Activated T-helper 1 cell treated with anti-CD3 and anti-CD28 coated beads, Interleukin-12 subunit alpha, Interleukin-12 subunit beta, Interleukin-2, Interleukin-4 antibody, amounts not matched to agents 30 ng/mL and 10 ng/mL and 1 ng/mL, durations not matched to agents 14 hours and 24 hours and 36 hours (primary cell): ENCODE measurements at regions not wholly inside any gene's neighbourhood (a gene's known extent, or its start where the extent isn't known, plus 50 kb on each side); places are given as distances from the start of the nearest gene placed in this dataset.

ENCODE experiments used
- DNase-seq: peaks from one replicate; pipeline ENCODE4 v3.0.0; 2021; ENCODE audit warnings: low spot score
- H3K27ac Mint-ChIP-seq: one replicate; pipeline ENCODE4 v1.8.0; 2021; ENCODE audit warnings: mild to moderate bottlenecking, mixed read lengths
- H3K27me3 Mint-ChIP-seq: one replicate; pipeline ENCODE4 v1.8.0; 2022; ENCODE audit warnings: mild to moderate bottlenecking, moderate library complexity, mixed read lengths; ENCODE audit not compliant: insufficient read depth
- H3K36me3 Mint-ChIP-seq: one replicate; pipeline ENCODE4 v1.8.0; 2021; ENCODE audit warnings: low read depth, mixed read lengths
- H3K4me1 Mint-ChIP-seq: one replicate; pipeline ENCODE4 v1.8.0; 2021; ENCODE audit warnings: low read depth, mixed read lengths
- H3K4me3 Mint-ChIP-seq: one replicate; pipeline ENCODE4 v1.8.0; 2021; ENCODE audit warnings: mild to moderate bottlenecking, moderate library complexity, mixed read lengths
- H3K9me3 Mint-ChIP-seq: one replicate; pipeline ENCODE4 v1.8.0; 2021; ENCODE audit warnings: mixed read lengths
- intact Hi-C: fragments of 100-400 bp; cut with micrococcal nuclease; formaldehyde crosslinking; loops from one replicate; pipeline ENCODE4 v1.15.1; 2024

GRCh38 chr14:40447017-40447416 is 1014.8 kb upstream of the FBXO33 start:
- no peaks in the 10 kb centered on the region for H3K27me3 Mint-ChIP-seq
- DNase-seq = no peak
- no peaks in the 10 kb centered on the region for H3K4me1 Mint-ChIP-seq
- intact Hi-C loops = no loop called here
- H3K36me3 Mint-ChIP-seq = no peaks in the 10 kb centered on the region
- H3K9me3 Mint-ChIP-seq = peaks cover 3% of the 10 kb centered on the region
- no peak overlapping the region for H3K27ac Mint-ChIP-seq
- no peak overlapping the region for H3K4me3 Mint-ChIP-seq

GRCh38 chr14:40445020-40445419 is 1012.8 kb upstream of the FBXO33 start:
- Mint-ChIP-seq H3K27me3 (no peaks in the 10 kb centered on the region), H3K36me3 (no peaks in the 10 kb centered on the region), H3K4me1 (no peaks in the 10 kb centered on the region), H3K27ac (no peak overlapping the region), H3K4me3 (no peak overlapping the region), H3K9me3 (peaks cover 3% of the 10 kb centered on the region)
- intact Hi-C loops = no loop called here
- no peak for DNase-seq

GRCh38 chr14:40436551-40436950 is 1004.3 kb upstream of the FBXO33 start:
- H3K4me3 Mint-ChIP-seq = no peak overlapping the region
- H3K36me3 Mint-ChIP-seq = no peaks in the 10 kb centered on the region
- DNase-seq = no peak
- peaks cover 13% of the 10 kb centered on the region for H3K9me3 Mint-ChIP-seq
- H3K27me3 Mint-ChIP-seq = no peaks in the 10 kb centered on the region
- no peak overlapping the region for H3K27ac Mint-ChIP-seq
- no peaks in the 10 kb centered on the region for H3K4me1 Mint-ChIP-seq
- intact Hi-C loops = no loop called here

- Mint-ChIP-seq H3K36me3 (no peaks in the 10 kb centered on the region), H3K4me1 (no peaks in the 10 kb centered on the region), H3K27me3 (no peaks in the 10 kb centered on the region), H3K27ac (no peak overlapping the region), H3K9me3 (peaks cover 3% of the 10 kb centered on the region), H3K4me3 (no peak overlapping the region)
- intact Hi-C loops = no loop called here
- no peak for DNase-seq
Measured at GRCh38 chr14:40417777-40418401, 985.7 kb upstream of the FBXO33 start.

- no peak overlapping the region for H3K27ac Mint-ChIP-seq
- no peak for DNase-seq
- H3K4me1 Mint-ChIP-seq = no peaks in the 10 kb centered on the region
- peaks cover 4% of the 10 kb centered on the region for H3K9me3 Mint-ChIP-seq
- no peak overlapping the region for H3K4me3 Mint-ChIP-seq
- H3K27me3 Mint-ChIP-seq = no peaks in the 10 kb centered on the region
- no peaks in the 10 kb centered on the region for H3K36me3 Mint-ChIP-seq
- intact Hi-C loops = no loop called here
Measured at GRCh38 chr14:40416565-40416964, 984.3 kb upstream of the FBXO33 start.

DNA sequence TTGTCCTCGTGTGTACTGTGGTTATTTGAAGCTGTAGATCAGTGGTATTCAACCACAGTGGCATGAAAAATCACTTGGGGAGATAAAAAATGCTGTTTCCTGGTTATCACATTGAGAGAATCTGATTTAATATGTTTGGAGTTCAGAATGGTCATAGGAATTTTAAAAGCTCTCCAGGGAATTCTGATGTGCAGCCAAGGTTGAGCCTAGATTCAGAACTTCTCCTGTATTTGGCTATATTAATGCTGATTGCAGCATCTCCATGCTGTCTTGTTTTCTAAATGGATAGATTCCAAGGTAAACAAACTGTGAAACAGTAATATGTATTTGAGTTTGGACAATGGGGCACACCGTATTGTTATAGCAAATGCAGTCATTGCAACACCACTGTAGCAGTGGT is 982.2 kb upstream of the FBXO33 start:
- no peaks in the 10 kb centered on the region for H3K27me3 Mint-ChIP-seq
- intact Hi-C loops = no loop called here
- no peak overlapping the region for H3K27ac Mint-ChIP-seq
- H3K4me3 Mint-ChIP-seq = no peak overlapping the region
- H3K36me3 Mint-ChIP-seq = no peaks in the 10 kb centered on the region
- peaks cover 18% of the 10 kb centered on the region for H3K9me3 Mint-ChIP-seq
- DNase-seq = no peak
- H3K4me1 Mint-ChIP-seq = no peaks in the 10 kb centered on the region

DNA sequence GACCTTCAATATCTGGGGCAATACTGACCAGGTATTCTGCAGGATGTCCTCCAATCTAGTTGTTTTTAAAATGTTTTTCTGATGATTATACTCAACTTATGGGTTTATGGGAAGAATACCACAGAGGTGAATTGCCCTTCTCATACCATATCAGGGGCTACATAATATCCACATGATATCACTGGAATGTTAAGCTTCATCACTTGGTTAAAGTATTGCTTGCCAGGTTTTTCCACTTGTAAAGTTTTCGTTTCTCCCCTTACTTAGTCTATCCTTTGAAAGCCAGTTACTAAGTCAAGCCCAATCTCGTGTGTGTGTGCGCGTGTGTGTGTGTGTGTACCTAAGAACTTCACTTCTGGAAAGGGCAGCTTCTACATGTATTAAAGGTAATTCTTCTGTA is 980.9 kb upstream of the FBXO33 start:
- Mint-ChIP-seq H3K4me3 (no peak overlapping the region), H3K27me3 (no peaks in the 10 kb centered on the region), H3K27ac (no peak overlapping the region), H3K9me3 (peaks cover 18% of the 10 kb centered on the region), H3K36me3 (no peaks in the 10 kb centered on the region), H3K4me1 (no peaks in the 10 kb centered on the region)
- intact Hi-C loops = no loop called here
- no peak for DNase-seq

DNA sequence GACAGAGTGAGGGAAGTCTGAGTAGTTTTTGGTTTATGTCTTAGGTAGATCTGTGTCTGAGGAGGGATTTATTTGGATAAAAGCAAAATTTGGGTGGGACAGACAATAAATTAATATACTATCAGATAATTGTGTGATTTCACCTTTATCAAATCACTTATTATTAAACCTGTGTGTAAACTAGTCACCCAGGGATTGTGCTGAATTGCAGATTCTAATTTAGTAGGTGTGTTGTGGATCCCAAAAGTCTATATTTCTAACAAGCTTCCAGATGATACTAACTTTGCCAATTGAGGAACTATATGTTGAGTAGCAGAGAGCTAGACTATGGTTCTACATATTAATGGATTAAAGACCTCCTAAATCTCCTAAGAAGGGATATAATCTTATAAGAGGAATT is 978.5 kb upstream of the FBXO33 start:
- Mint-ChIP-seq H3K27me3 (no peaks in the 10 kb centered on the region), H3K4me3 (no peak overlapping the region), H3K4me1 (no peaks in the 10 kb centered on the region), H3K36me3 (no peaks in the 10 kb centered on the region), H3K9me3 (peaks cover 37% of the 10 kb centered on the region), H3K27ac (no peak overlapping the region)
- intact Hi-C loops = no loop called here
- DNase-seq = no peak

GRCh38 chr14:40402957-40403356 is 970.7 kb upstream of the FBXO33 start:
- no peak for DNase-seq
- H3K27me3 Mint-ChIP-seq = no peaks in the 10 kb centered on the region
- intact Hi-C loops = no loop called here
- H3K9me3 Mint-ChIP-seq = peaks cover 25% of the 10 kb centered on the region
- no peak overlapping the region for H3K27ac Mint-ChIP-seq
- H3K4me1 Mint-ChIP-seq = no peaks in the 10 kb centered on the region
- no peaks in the 10 kb centered on the region for H3K36me3 Mint-ChIP-seq
- no peak overlapping the region for H3K4me3 Mint-ChIP-seq

GRCh38 chr14:40398981-40399380 is 966.7 kb upstream of the FBXO33 start:
- intact Hi-C loops = no loop called here
- no peak for DNase-seq
- no peak overlapping the region for H3K4me3 Mint-ChIP-seq
- no peak overlapping the region for H3K27ac Mint-ChIP-seq
- H3K36me3 Mint-ChIP-seq = no peaks in the 10 kb centered on the region
- H3K9me3 Mint-ChIP-seq = no peaks in the 10 kb centered on the region
- no peaks in the 10 kb centered on the region for H3K4me1 Mint-ChIP-seq
- H3K27me3 Mint-ChIP-seq = no peaks in the 10 kb centered on the region

- H3K27ac Mint-ChIP-seq = no peak overlapping the region
- H3K36me3 Mint-ChIP-seq = no peaks in the 10 kb centered on the region
- no peaks in the 10 kb centered on the region for H3K9me3 Mint-ChIP-seq
- H3K4me1 Mint-ChIP-seq = no peaks in the 10 kb centered on the region
- H3K27me3 Mint-ChIP-seq = no peaks in the 10 kb centered on the region
- H3K4me3 Mint-ChIP-seq = no peak overlapping the region
- no peak for DNase-seq
- intact Hi-C loops = no loop called here
Measured at GRCh38 chr14:40394634-40395340, 962.6 kb upstream of the FBXO33 start.

DNA sequence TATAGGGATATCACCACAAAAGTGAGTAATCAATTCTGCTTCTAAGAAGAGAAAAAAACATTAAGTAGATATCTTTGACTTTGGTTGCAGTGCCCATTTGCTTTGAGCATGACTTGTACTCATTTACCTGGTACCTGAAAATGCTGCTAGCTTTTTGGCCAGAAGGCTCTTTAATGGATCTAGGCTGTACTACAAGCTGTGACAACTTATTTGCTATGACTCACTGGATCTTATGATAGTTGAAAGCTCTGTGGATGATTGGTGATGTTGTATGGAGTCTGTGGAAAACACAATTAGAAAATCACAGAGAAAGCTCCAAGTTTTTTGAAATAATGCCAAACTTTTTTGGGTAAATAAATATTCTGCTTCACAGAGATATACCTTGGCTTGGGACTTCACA is 960.9 kb upstream of the FBXO33 start:
- no peaks in the 10 kb centered on the region for H3K4me1 Mint-ChIP-seq
- H3K27me3 Mint-ChIP-seq = no peaks in the 10 kb centered on the region
- H3K36me3 Mint-ChIP-seq = no peaks in the 10 kb centered on the region
- no peak overlapping the region for H3K4me3 Mint-ChIP-seq
- no peaks in the 10 kb centered on the region for H3K9me3 Mint-ChIP-seq
- intact Hi-C loops = no loop called here
- H3K27ac Mint-ChIP-seq = no peak overlapping the region
- DNase-seq = no peak

DNA sequence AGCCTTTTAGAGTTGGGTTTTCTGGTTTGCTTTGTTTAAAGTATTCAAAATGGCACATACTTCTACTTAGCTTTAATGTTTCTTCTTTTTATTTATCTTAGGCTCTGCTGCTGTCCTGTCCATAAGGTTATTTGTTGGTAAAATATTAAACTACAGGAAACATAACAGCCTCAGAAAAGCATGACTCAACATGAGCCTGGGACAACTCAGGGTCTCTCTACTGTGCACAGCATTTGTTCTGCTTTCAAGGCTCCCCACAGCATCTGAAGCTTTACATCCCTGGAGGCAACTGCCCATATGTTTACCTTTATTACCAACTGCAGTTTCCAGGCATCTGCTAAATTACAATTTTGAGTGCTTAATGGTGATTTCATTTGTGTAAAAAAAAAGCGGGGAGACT is 954.2 kb upstream of the FBXO33 start:
- Mint-ChIP-seq H3K4me3 (no peak overlapping the region), H3K4me1 (no peaks in the 10 kb centered on the region), H3K27ac (no peak overlapping the region), H3K27me3 (no peaks in the 10 kb centered on the region), H3K9me3 (peaks cover 4% of the 10 kb centered on the region), H3K36me3 (no peaks in the 10 kb centered on the region)
- no peak for DNase-seq
- intact Hi-C loops = no loop called here

DNA sequence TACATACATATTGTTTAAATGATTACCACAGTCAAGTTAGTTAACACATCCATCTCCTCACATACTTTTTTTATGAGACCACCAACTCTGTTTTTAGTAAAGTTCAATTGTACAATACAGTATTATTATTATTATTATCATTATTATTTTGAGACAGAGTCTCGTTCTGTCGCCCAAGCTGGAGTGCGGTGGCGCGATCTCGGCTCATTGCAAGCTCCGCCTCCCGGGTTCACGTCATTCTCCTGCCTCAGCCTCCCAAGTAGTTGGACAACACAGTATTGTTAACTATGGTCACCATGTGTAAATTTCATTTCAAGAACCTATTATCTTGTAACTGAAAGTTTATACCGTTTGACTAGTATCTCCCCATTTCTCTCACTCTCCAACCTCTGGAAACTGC is 942.0 kb upstream of the FBXO33 start:
- intact Hi-C loops = no loop called here
- H3K36me3 Mint-ChIP-seq = no peaks in the 10 kb centered on the region
- peaks cover 4% of the 10 kb centered on the region for H3K9me3 Mint-ChIP-seq
- no peak overlapping the region for H3K27ac Mint-ChIP-seq
- no peak overlapping the region for H3K4me3 Mint-ChIP-seq
- DNase-seq = no peak
- no peaks in the 10 kb centered on the region for H3K27me3 Mint-ChIP-seq
- no peaks in the 10 kb centered on the region for H3K4me1 Mint-ChIP-seq
